ENCODE measurements at regions not wholly inside any gene's neighbourhood (a gene's known extent, or its start where the extent isn't known, plus 50 kb on each side); places are given as distances from the start of the nearest gene placed in this dataset.

DNA sequence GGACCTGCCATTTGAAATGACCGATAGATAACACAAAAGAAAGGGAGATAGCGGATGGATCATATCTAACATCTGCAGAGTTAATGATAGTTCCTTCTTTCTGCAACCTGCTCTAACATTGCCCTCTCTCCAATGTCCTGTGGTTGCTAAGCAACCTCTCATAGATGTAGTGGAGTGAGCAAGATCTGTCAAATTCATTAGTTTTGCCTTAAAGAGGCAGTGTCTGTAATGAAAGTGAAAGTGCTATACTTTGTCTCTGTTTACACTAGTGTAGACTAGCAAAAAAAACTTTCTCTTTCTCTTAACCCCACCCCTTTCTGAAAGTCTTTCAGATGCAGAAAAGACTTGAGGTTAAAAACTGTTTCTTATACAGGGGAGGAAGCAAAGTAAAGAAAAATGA is 1196.9 kb downstream of the SORCS3 start:
- Mint-ChIP-seq H3K36me3 (ENCODE audit: low read depth) (no peaks in the 10 kb centered on the region), H3K27me3 (ENCODE audit: low read depth) (no peaks in the 10 kb centered on the region), H3K9me3 (no peaks in the 10 kb centered on the region), H3K27ac (peak overlapping the region; percentile 68 to 97 (median 93)), H3K4me3 (peak overlapping the region; percentile 44 to 81 (median 66)), H3K4me1 (peaks cover 35% of the 10 kb centered on the region)
- TF ChIP-seq, protein P1, sequence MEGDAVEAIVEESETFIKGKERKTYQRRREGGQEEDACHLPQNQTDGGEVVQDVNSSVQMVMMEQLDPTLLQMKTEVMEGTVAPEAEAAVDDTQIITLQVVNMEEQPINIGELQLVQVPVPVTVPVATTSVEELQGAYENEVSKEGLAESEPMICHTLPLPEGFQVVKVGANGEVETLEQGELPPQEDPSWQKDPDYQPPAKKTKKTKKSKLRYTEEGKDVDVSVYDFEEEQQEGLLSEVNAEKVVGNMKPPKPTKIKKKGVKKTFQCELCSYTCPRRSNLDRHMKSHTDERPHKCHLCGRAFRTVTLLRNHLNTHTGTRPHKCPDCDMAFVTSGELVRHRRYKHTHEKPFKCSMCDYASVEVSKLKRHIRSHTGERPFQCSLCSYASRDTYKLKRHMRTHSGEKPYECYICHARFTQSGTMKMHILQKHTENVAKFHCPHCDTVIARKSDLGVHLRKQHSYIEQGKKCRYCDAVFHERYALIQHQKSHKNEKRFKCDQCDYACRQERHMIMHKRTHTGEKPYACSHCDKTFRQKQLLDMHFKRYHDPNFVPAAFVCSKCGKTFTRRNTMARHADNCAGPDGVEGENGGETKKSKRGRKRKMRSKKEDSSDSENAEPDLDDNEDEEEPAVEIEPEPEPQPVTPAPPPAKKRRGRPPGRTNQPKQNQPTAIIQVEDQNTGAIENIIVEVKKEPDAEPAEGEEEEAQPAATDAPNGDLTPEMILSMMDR (IDR thresholded peaks at IDR 0.05; ENCODE audit: unreplicated experiment in 3 of 3), result no peak

DNA sequence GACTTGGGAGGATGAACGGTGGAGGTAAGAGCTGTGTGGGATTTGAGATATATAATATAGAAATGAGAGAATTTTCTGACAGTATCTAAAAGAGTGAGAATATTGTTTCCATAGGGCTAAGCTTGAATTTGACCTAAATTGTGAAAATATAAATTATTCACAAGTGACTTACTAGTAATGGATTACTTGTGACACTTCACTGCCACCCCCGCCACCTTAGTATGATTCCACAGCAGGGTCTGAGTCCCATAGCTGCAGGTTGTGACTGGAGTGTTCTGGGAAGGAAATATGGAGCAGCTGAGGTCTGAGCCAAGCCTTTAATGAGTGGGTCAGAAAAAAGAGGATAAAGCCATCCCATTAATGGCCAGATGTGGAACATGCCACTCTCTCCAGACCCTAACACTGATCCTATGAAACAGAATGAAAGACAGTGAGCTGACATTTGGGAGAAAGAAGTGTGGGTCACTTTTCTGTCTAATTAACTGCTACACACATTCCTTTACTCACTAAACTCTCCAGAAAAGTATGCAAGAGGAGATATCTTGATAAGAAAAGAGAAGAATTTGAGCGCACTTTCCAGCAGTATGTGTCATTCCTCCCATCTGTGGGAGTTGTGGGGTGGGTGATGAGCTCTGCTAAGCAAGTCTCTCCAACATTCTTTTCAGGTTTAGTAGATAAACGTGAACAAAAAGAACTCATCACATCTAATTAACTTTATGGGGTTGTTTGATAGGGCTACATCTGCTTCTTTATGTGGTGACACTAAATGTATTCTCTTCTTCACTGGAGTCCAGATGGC is 1193.4 kb downstream of the SORCS3 start:
- Mint-ChIP-seq H3K36me3 (ENCODE audit: low read depth) (no peaks in the 10 kb centered on the region), H3K4me1 (peaks cover 9% of the 10 kb centered on the region), H3K27ac (peak overlapping the region; percentile 40 to 84 (median 42)), H3K4me3 (no peak overlapping the region), H3K27me3 (ENCODE audit: low read depth) (no peaks in the 10 kb centered on the region), H3K9me3 (peaks cover 2% of the 10 kb centered on the region)
- TF ChIP-seq, protein P1 (IDR thresholded peaks at IDR 0.05; ENCODE audit: unreplicated experiment in 3 of 3), result no peak

DNA sequence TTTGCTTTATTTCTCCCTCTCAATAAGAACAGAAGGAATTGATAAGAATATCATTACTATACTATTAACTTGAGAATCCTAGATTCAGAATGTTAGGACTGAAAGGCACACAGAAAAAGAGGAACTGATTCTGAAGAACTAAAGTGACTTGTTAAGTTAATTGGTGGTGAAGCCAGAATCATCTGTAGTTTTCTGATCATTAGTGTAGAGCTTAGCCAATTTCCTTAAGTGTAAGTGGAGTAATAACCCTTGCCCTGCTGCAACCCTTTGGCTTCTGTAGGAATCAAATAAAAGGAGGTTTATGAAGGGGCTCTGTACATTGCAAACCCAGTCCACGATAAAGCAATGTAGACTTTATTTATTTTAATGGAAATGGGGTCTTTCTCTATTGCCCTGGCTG is 1186.0 kb downstream of the SORCS3 start:
- Mint-ChIP-seq H3K4me3 (no peak overlapping the region), H3K27me3 (ENCODE audit: low read depth) (no peaks in the 10 kb centered on the region), H3K4me1 (peaks cover 3% of the 10 kb centered on the region), H3K36me3 (ENCODE audit: low read depth) (no peaks in the 10 kb centered on the region), H3K9me3 (peaks cover 13% of the 10 kb centered on the region), H3K27ac (no peak overlapping the region)
- TF ChIP-seq, protein P1 (IDR thresholded peaks at IDR 0.05; ENCODE audit: unreplicated experiment in 3 of 3), result no peak

DNA sequence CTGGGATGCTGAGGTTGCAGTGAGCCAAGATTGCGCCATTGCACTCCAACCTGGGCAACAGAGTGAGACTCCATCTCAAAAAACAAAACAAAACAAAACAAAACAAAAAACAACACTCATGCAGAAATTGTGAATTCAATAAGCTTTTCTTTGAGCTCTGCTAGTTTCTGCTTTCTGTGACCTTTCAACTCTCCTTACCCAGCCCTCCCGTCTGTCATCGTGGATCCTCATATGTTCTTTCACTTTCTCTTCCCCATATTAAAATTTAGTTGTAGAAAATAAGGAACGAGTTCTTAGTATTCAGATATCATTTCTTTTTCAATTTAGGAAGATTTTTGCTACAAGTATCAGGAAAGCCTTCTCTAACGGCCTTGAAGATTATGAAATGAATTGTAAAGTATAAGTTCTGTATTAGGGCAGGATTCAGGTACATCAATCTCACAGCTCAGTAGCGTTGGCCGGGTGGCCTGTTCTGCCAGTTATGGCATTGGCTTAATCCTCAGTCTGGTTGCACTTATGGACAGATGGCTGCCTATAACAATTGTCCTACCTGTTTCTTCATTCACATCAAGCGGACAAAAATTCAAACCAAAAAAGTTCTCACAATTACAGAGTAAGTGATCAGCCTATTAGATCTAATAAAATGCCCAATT is 1167.0 kb downstream of the SORCS3 start:
- Mint-ChIP-seq H3K4me1 (no peaks in the 10 kb centered on the region), H3K9me3 (no peaks in the 10 kb centered on the region)

DNA sequence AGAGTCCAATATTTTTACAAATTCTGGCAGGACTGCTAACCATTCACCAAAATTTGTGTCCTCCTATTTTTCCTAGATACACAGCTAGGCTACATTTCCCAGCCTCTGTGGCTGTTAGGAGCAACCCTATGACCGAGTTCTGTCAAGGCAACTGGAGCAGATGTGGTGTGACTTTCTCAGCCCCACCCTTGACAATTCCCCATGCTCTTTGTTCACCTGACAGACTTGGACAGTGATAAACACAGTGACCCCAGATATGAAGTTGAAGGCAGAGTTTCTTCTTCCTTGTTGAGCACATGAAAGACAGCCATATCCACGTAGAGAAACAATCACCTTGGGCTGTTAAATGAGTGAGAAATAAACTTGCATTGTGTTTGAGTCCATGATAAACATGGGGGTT is 1162.1 kb downstream of the SORCS3 start:
- no peak overlapping the region for H3K27ac Mint-ChIP-seq
- no peaks in the 10 kb centered on the region for H3K36me3 Mint-ChIP-seq (ENCODE audit: low read depth)
- no peak overlapping the region for H3K4me3 Mint-ChIP-seq
- no peaks in the 10 kb centered on the region for H3K27me3 Mint-ChIP-seq (ENCODE audit: low read depth)
- no peaks in the 10 kb centered on the region for H3K4me1 Mint-ChIP-seq
- TF ChIP-seq, protein P1 (IDR thresholded peaks at IDR 0.05; ENCODE audit: unreplicated experiment in 3 of 3), result no peak
- no peaks in the 10 kb centered on the region for H3K9me3 Mint-ChIP-seq

More for the DNA sequence above, 1167.0 kb downstream of the SORCS3 start:
- no peak overlapping the region for H3K4me3 Mint-ChIP-seq
- H3K27me3 Mint-ChIP-seq (ENCODE audit: low read depth), result no peaks in the 10 kb centered on the region
- no peak overlapping the region for H3K27ac Mint-ChIP-seq
- TF ChIP-seq, protein P1 (IDR thresholded peaks at IDR 0.05; ENCODE audit: unreplicated experiment in 3 of 3), result no peak
- H3K36me3 Mint-ChIP-seq (ENCODE audit: low read depth), result no peaks in the 10 kb centered on the region
